Stimulated activated naive CD8-positive, alpha-beta T cell treated with anti-CD3 and anti-CD28 coated beads, Interleukin-15, amount 100 ng/mL, for 72 hours (primary cell): ENCODE measurements at regions not wholly inside any gene's neighbourhood (a gene's known extent, or its start where the extent isn't known, plus 50 kb on each side); places are given as distances from the start of the nearest gene placed in this dataset.
"Not testable (repeated sequence)": the region's sequence is repeated elsewhere in the genome, so short reads cannot be mapped to it uniquely, and the experiment has no call there.

Experiments
- ATAC-seq: fragments of 150-1000 bp; cut with Tn5 transposase; 2 replicates; pipeline ENCODE4 v1.10.0; 2021; ENCODE audit warnings: mild to moderate bottlenecking, moderate library complexity
- DNase-seq, 2 donors: peaks; one replicate each; pipeline ENCODE4 v3.0.0; 2021 to 2022
- H3K27ac Mint-ChIP-seq, 2 donors: one replicate each; pipeline ENCODE4 v1.8.0; 2022; ENCODE audit warnings: mild to moderate bottlenecking in 2 of 2, mixed read lengths in 2 of 2, moderate library complexity in 2 of 2
- H3K27me3 Mint-ChIP-seq: one replicate; pipeline ENCODE4 v1.8.0; 2022; ENCODE audit warnings: mixed read lengths
- H3K4me1 Mint-ChIP-seq: one replicate; pipeline ENCODE4 v1.8.0; 2022; ENCODE audit warnings: mild to moderate bottlenecking, mixed read lengths
- H3K4me3 Mint-ChIP-seq, 2 donors: one replicate each; pipeline ENCODE4 v1.8.0; 2022; ENCODE audit warnings: mild to moderate bottlenecking in 2 of 2, mixed read lengths in 2 of 2, moderate library complexity in 1 of 2
- H3K9me3 Mint-ChIP-seq, 2 donors: one replicate each; pipeline ENCODE4 v1.8.0; 2022; ENCODE audit warnings: mixed read lengths in 2 of 2

DNA sequence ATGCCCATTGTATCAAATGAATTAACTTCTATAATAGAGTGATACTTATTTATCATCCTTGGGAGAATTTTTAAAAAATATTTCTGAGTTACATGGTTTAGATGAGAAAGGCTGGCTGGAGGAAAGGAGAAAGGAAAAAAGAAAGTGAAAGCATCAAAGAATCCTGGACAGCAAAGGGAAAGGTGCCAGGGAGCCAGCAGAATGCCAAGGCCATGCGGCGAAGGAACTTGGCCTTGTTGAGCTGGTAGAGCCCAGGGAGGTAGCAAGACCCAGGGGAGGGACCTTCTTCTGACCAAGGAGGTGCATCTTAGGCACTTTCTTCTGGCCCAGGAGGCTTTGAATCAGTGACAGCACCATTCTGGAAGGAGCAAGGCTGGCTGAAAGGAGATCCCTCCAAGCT, 240.5 kb downstream of the ENC1 start:
- Mint-ChIP-seq H3K4me3 (no peak overlapping the region), H3K27me3 (no peaks in the 10 kb centered on the region), H3K27ac (no peak overlapping the region), H3K4me1 (peaks cover 6% of the 10 kb centered on the region), H3K9me3 (no peaks in the 10 kb centered on the region)
- no peak for DNase-seq
- ATAC-seq = no peak

DNA sequence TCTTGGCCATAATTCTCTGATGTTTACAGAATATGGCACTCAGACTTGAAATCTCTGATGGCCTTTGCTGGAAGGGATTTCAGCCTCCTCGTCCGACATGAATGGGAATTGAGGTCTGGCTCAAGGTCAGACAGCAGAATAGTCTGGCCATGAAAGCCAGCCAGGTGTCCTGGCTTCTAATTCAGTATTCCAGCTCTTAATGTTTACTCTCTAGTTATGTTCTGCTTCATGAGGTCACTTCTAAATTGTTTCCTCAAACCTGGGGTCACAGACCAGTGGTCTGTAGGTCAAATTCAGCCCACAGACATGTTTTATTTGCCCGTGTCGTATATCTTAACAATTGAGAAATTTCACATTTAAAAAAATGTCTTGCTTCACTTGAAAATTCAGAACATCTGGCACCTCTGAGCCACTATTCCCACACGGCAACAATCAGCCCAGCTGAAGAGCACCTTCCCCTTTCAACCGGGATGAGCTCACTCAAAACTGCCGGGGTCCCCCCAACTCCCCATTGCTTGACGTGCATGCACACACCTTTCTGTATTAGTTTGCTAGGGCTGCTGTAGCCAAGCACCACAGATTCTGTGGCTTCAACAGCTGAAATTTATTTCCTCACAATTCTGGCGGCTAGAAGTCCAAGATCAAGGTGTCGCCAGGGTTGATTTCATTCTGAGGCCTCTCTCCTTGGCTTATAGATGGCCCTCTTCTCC, 243.5 kb downstream of the ENC1 start:
- Mint-ChIP-seq H3K27me3 (no peaks in the 10 kb centered on the region), H3K4me1 (no peaks in the 10 kb centered on the region), H3K4me3 (no peak overlapping the region), H3K27ac (no peak overlapping the region), H3K9me3 (no peaks in the 10 kb centered on the region)
- DNase-seq (no peak), ATAC-seq (no peak)

GRCh38 chr5:74394916-74395880, 245.3 kb downstream of the ENC1 start:
- Mint-ChIP-seq H3K9me3 (no peaks in the 10 kb centered on the region), H3K27ac (peak overlapping the region in 1 of 2 donors; percentile 13), H3K4me1 (no peaks in the 10 kb centered on the region), H3K27me3 (no peaks in the 10 kb centered on the region), H3K4me3 (no peak overlapping the region)
- DNase-seq (no peak), ATAC-seq (no peak)

DNA sequence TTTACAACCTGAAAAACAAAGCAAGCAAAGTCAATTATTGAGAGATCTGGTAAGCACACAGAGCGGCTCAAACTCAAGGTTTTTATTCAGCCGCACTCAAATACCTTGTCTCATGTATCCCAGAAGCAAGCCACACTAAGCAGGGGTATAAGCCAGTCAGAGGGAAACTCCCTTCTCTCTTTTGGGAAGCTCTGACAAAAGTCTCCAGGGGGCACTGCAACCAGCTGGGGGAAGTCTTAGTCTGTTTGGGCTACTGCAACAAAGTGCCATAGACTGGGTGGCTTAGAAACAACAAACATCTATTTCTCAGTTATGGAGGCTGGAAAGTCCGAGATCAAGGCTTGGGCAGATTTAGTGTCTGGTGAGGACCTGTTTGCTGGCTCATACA, 246.0 kb downstream of the ENC1 start:
- DNase-seq (no peak), ATAC-seq (no peak)
- Mint-ChIP-seq H3K4me1 (no peaks in the 10 kb centered on the region), H3K27me3 (no peaks in the 10 kb centered on the region), H3K27ac (no peak overlapping the region), H3K9me3 (no peaks in the 10 kb centered on the region), H3K4me3 (no peak overlapping the region)

- DNase-seq (no peak), ATAC-seq (no peak)
- no peak overlapping the region for H3K4me3 Mint-ChIP-seq
- H3K9me3 Mint-ChIP-seq = no peaks in the 10 kb centered on the region
- H3K27ac Mint-ChIP-seq = no peak overlapping the region
- H3K4me1 Mint-ChIP-seq = no peaks in the 10 kb centered on the region
- no peaks in the 10 kb centered on the region for H3K27me3 Mint-ChIP-seq
These were observed 246.6 kb downstream of the ENC1 start for GRCh38 chr5:74393943-74394342.

- Mint-ChIP-seq H3K9me3 (no peaks in the 10 kb centered on the region), H3K4me3 (no peak overlapping the region), H3K27ac (no peak overlapping the region)
These were observed 247.7 kb downstream of the ENC1 start for GRCh38 chr5:74392711-74393351.

DNA sequence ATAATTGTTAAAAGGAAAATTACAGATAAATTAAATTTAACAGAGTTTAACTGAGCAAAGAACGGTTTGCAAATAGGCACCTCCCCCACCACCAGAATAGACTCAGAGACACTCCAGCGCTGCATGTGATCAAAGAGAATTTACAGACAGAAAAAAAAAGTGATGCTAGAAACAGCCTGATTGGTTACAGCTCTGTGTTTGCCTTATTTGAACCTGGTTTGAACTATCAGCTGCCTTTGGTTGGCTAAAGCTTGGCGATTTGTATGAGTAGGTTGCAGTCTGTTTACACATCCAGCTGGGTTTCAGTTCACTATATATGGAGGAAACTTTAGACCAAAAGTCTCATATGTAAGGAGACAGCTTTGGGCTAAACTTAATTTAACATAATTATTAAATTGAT, 249.1 kb downstream of the ENC1 start:
- Mint-ChIP-seq H3K4me1 (no peaks in the 10 kb centered on the region), H3K4me3 (no peak overlapping the region), H3K27ac (no peak overlapping the region), H3K27me3 (no peaks in the 10 kb centered on the region), H3K9me3 (no peaks in the 10 kb centered on the region)
- ATAC-seq = no peak
- no peak for DNase-seq

More at GRCh38 chr5:74392711-74393351, 247.7 kb downstream of the ENC1 start:
- Mint-ChIP-seq H3K4me1 (no peaks in the 10 kb centered on the region), H3K27me3 (no peaks in the 10 kb centered on the region)
- ATAC-seq (no peak), DNase-seq (no peak)

GRCh38 chr5:74390822-74391221, 249.7 kb downstream of the ENC1 start:
- no peak for ATAC-seq
- no peaks in the 10 kb centered on the region for H3K9me3 Mint-ChIP-seq
- H3K27ac Mint-ChIP-seq = no peak overlapping the region
- DNase-seq = no peak
- no peaks in the 10 kb centered on the region for H3K27me3 Mint-ChIP-seq
- H3K4me3 Mint-ChIP-seq = no peak overlapping the region
- H3K4me1 Mint-ChIP-seq = no peaks in the 10 kb centered on the region

GRCh38 chr5:74390306-74390637, 250.3 kb downstream of the ENC1 start:
- Mint-ChIP-seq H3K27me3 (no peaks in the 10 kb centered on the region), H3K4me3 (no peak overlapping the region), H3K27ac (no peak overlapping the region), H3K9me3 (no peaks in the 10 kb centered on the region), H3K4me1 (no peaks in the 10 kb centered on the region)
- DNase-seq = no peak
- ATAC-seq = no peak

- ATAC-seq = no peak
- H3K4me1 Mint-ChIP-seq = no peaks in the 10 kb centered on the region
- DNase-seq = no peak
- no peaks in the 10 kb centered on the region for H3K27me3 Mint-ChIP-seq
- no peak overlapping the region for H3K4me3 Mint-ChIP-seq
- H3K9me3 Mint-ChIP-seq = no peaks in the 10 kb centered on the region
- H3K27ac Mint-ChIP-seq = peak overlapping the region in 1 of 2 donors; percentile 42
These were observed 250.8 kb downstream of the ENC1 start for GRCh38 chr5:74389531-74390305.

DNA sequence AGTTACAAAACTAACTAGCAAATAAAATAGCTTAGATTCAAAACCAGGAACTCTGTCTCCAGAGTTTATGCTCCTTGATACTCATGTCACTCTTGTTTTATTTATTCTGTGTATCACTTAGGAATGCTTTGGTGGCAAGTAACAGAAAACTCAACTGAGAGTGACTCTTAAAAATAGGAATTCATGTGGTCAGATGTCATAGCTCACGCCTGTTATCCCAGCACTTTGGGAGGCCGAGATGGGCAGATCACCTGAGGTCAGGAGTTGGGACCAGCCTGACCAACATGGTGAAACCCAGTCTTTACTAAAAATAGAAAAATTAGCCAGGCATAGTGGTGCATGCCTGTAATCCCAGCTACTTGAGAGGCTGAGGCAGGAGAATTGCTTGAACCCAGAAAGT, 252.1 kb downstream of the ENC1 start:
- not testable (repeated sequence) for H3K9me3 Mint-ChIP-seq, H3K4me1 Mint-ChIP-seq, H3K4me3 Mint-ChIP-seq, H3K27ac Mint-ChIP-seq, ATAC-seq, H3K27me3 Mint-ChIP-seq, DNase-seq

DNA sequence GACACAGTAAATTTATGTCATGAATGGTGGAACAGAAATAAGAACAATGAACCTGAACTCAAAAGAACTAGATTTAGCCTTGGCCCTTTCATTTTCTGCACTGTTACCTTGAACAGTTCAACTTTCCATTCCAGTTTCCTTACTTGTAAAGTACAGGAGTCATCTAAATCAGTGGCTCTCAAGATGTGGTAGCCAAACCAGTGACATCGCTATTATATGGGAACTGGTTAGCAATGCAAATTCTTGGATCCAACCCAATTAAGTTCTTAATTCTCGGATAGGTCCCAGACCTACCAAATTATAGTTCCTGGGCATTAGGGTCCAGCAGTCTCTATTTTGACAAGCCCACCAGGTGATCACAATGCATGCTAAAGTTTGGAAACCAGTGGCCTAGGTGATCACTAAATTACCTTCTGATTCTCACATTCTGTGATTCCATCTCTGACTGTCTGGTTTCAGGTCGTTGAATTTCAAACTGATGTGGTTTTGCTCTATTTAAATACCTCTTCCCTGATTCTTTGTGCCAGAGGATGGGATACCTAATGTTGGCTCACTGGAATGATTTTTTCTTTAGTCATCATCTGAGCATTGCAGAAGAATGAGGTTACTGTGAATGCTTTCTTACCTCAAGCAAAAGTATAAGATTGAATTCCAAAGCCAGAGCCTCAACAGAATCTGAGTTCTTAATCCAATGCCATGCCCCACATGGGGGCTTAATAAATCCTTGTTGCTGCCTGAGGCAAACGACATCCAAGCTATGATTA, 253.8 kb downstream of the ENC1 start:
- ATAC-seq = no peak
- Mint-ChIP-seq H3K9me3 (no peaks in the 10 kb centered on the region), H3K4me3 (no peak overlapping the region), H3K4me1 (no peaks in the 10 kb centered on the region), H3K27me3 (peaks cover 8% of the 10 kb centered on the region), H3K27ac (no peak overlapping the region)
- no peak for DNase-seq

DNA sequence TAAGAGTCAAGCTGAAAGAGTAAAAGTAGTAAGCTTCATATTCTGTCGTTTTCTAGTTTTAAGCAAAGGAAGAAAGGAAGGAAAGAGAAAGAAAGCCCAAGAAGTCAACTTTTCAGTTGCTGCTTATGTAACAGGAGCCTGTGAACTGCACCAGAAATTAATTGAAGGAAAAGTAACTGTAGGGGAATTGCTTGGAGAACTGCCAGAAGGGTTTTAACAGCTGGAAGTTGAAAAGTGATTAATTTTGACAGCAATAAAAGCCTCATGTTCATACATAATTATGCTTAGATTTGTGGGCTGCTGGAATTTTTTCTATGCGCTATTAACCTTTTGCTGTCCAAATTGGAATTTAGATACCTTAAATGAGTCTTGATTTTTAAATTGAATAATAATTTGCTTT, 255.7 kb downstream of the ENC1 start:
- no peaks in the 10 kb centered on the region for H3K9me3 Mint-ChIP-seq
- H3K4me1 Mint-ChIP-seq = no peaks in the 10 kb centered on the region
- ATAC-seq = no peak
- peaks cover 8% of the 10 kb centered on the region for H3K27me3 Mint-ChIP-seq
- no peak for DNase-seq
- H3K4me3 Mint-ChIP-seq = no peak overlapping the region
- H3K27ac Mint-ChIP-seq = no peak overlapping the region

DNA sequence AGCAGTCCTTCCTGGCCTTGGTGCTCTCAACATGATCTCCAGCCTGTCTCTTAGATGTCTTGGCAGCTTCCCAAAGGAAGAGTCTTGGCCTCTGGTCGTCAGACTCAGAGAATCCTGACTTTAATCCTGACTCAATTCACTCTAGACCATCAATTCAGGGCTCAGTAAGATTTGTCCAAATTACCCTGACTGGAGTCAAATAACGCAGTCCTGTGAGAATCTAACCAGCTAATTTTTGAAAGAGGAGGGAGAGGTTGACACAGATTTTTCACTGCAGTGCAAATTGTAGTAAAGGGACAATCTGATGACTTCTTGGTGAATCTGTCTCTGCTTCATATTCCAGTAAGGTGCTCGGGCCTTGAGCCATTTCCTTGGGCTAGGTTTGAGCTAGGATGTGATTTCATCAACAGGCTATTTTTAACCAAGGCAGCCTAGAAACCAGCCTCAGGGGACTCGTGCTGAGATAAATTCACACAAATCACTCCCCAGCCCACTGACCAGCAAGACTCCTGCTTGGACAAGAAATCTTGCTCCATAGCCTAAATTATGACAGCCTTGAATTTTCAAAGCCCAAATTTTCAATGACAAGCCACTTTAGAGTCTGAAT, 257.4 kb downstream of the ENC1 start:
- no peaks in the 10 kb centered on the region for H3K4me1 Mint-ChIP-seq
- no peak for DNase-seq

More for the DNA sequence above, 257.4 kb downstream of the ENC1 start:
- Mint-ChIP-seq H3K4me3 (no peak overlapping the region), H3K27ac (no peak overlapping the region), H3K9me3 (no peaks in the 10 kb centered on the region), H3K27me3 (peaks cover 16% of the 10 kb centered on the region)
- ATAC-seq = no peak
